ENCODE measurements at regions not wholly inside any gene's neighbourhood (a gene's known extent, or its start where the extent isn't known, plus 50 kb on each side); places are given as distances from the start of the nearest gene placed in this dataset.

DNA sequence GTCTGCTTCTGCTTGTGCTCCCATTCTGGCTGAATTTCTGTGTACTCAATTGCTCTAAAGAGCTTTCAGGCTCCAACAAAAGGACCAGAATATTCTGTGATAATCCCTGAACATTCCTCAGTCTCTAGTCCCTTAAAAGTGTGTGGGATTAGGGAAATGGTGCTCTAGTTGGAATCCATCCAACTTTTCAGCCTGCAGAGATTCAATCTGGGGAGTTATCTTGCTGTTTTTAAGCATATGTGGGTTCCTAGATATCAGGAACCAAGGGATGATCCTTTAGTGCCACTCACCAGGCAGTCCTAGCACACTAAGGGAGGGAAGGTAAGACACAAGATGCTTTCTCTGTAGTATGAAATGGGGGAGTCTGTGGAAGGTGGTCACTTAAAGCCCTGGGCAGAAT, 140.3 kb upstream of the SLC1A4 start:
- TF ChIP-seq REST (IDR thresholded peaks at IDR 0.05; ENCODE audit: low read depth) = no peak
- no peak for TF ChIP-seq EP300 (IDR thresholded peaks at IDR 0.05; ENCODE audit: borderline replicate concordance)
- no peak for TF ChIP-seq TAF1 (IDR thresholded peaks at IDR 0.05; ENCODE audit: low read depth)
- TF ChIP-seq YY1 (IDR thresholded peaks at IDR 0.05; ENCODE audit: low read depth) = no peak
- no peak for TF ChIP-seq FOXM1 (IDR thresholded peaks at IDR 0.05; ENCODE audit: borderline replicate concordance, low read depth)
- no peak for TF ChIP-seq RAD21 (IDR thresholded peaks at IDR 0.05; ENCODE audit: low read depth)
- TF ChIP-seq CREB1 (IDR thresholded peaks at IDR 0.05; ENCODE audit: low read depth) = no peak
- no peak for TF ChIP-seq USF1 (IDR thresholded peaks at IDR 0.05)
- TF ChIP-seq MAX (IDR thresholded peaks at IDR 0.05) = no peak
- no peak for TF ChIP-seq CEBPB (IDR thresholded peaks at IDR 0.05)

All from Ishikawa (cell line).